KMS-11 (cell line): ENCODE measurements at regions not wholly inside any gene's neighbourhood (a gene's known extent, or its start where the extent isn't known, plus 50 kb on each side); places are given as distances from the start of the nearest gene placed in this dataset.
"Not testable (repeated sequence)": the region's sequence is repeated elsewhere in the genome, so short reads cannot be mapped to it uniquely, and the experiment has no call there.

Experiments
- H2AFZ ChIP-seq: fragments of 200-600 bp; sonication (generic); 2 replicates; pipeline ENCODE4 v1.6.1; 2016; ENCODE audit warnings: antibody characterized with exemption, mixed run types, low read depth
- H3K27ac ChIP-seq: fragments of 200-600 bp; sonication (generic); 2 replicates; pipeline ENCODE4 v1.6.1; 2016; ENCODE audit warnings: mild to moderate bottlenecking, mixed run types
- H3K27me3 ChIP-seq: fragments of 200-600 bp; sonication (generic); 2 replicates; pipeline ENCODE4 v1.6.1; 2017; ENCODE audit warnings: mild to moderate bottlenecking, low read depth, mixed run types, moderate library complexity; ENCODE audit not compliant: insufficient read depth
- H3K36me3 ChIP-seq: fragments of 200-600 bp; sonication (generic); 2 replicates; pipeline ENCODE4 v1.6.1; 2017; ENCODE audit warnings: mild to moderate bottlenecking, mixed run types; ENCODE audit not compliant: insufficient read depth
- H3K4me1 ChIP-seq: fragments of 200-600 bp; sonication (generic); 2 replicates; pipeline ENCODE4 v1.6.1; 2016; ENCODE audit warnings: mild to moderate bottlenecking, low read depth, mixed run types; ENCODE audit not compliant: poor library complexity, severe bottlenecking
- H3K4me2 ChIP-seq: fragments of 200-600 bp; sonication (generic); 2 replicates; pipeline ENCODE4 v1.7.0; 2016; ENCODE audit warnings: mild to moderate bottlenecking, mixed run types
- H3K4me3 ChIP-seq: fragments of 200-600 bp; sonication (generic); IDR thresholded peaks from 2 replicates; pipeline ENCODE4 v1.6.1; 2017; ENCODE audit warnings: low read depth, low read length, mixed read lengths; ENCODE audit not compliant: insufficient read depth
- H3K79me2 ChIP-seq: fragments of 200-600 bp; sonication (generic); 2 replicates; pipeline ENCODE4 v1.6.1; 2016; ENCODE audit warnings: low read depth, mixed run types; ENCODE audit not compliant: insufficient read depth
- H3K9ac ChIP-seq: fragments of 200-600 bp; sonication (generic); 2 replicates; pipeline ENCODE4 v1.6.1; 2016; ENCODE audit warnings: mild to moderate bottlenecking, mixed run types
- H4K20me1 ChIP-seq: fragments of 200-600 bp; sonication (generic); 2 replicates; pipeline ENCODE4 v1.6.1; 2016; ENCODE audit warnings: mild to moderate bottlenecking, mixed run types; ENCODE audit not compliant: insufficient read depth
- TF ChIP-seq, protein P1 (sequence below): fragments of 200-600 bp; sonication (generic); conservative IDR thresholded peaks from 2 replicates; pipeline ENCODE4 v1.6.1; 2017; ENCODE audit warnings: low read depth, mild to moderate bottlenecking, antibody characterized with exemption, low read length, moderate library complexity, mixed read lengths

DNA sequence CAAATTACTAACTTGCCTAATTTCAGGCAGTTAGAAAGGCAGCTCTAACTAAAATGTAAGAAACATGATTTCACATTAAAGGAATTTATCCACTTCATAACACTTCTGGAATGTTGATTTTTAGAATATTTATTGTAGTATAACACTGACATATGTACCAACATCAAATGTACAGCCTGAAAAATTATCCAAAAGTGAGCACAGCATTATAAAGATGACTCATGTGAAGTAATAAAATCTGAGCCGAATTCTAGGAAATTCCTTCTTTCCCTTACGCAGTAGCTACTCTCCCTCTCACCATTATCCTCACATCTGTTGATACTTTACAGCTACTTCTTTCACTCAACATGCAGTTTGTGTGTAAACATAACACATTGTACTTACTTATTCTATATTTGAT, 610.6 kb downstream of the ZWINT start:
- no peaks in the 10 kb centered on the region for H4K20me1 ChIP-seq
- H3K79me2 ChIP-seq = no peaks in the 10 kb centered on the region
- H3K4me2 ChIP-seq = no peak overlapping the region
- no peaks in the 10 kb centered on the region for H3K36me3 ChIP-seq
- H3K4me1 ChIP-seq = no peaks in the 10 kb centered on the region
- H3K27ac ChIP-seq = no peak overlapping the region
- H2AFZ ChIP-seq = no peak overlapping the region
- H3K9ac ChIP-seq = no peak overlapping the region
- TF ChIP-seq, protein P1, sequence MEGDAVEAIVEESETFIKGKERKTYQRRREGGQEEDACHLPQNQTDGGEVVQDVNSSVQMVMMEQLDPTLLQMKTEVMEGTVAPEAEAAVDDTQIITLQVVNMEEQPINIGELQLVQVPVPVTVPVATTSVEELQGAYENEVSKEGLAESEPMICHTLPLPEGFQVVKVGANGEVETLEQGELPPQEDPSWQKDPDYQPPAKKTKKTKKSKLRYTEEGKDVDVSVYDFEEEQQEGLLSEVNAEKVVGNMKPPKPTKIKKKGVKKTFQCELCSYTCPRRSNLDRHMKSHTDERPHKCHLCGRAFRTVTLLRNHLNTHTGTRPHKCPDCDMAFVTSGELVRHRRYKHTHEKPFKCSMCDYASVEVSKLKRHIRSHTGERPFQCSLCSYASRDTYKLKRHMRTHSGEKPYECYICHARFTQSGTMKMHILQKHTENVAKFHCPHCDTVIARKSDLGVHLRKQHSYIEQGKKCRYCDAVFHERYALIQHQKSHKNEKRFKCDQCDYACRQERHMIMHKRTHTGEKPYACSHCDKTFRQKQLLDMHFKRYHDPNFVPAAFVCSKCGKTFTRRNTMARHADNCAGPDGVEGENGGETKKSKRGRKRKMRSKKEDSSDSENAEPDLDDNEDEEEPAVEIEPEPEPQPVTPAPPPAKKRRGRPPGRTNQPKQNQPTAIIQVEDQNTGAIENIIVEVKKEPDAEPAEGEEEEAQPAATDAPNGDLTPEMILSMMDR = no peak
- no peak overlapping the region for H3K4me3 ChIP-seq
- H3K27me3 ChIP-seq = no peaks in the 10 kb centered on the region

DNA sequence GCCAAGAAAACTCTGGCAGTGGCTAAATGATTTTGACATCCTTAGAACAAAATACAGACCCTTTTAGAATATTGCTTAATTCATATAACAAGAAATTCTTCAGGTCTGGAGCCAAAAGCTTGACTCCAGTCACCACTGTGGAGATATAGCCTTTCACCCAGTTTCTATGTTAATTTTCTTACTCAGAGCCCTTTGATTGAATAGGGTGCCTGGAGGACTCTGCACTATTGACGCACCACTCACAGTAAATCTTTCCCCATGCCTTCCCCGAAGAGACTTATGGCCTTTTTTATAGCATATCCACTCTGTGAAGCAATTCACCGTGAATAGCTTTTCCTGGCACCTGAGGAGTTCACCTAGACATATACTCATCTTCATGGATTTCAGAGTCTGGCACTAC, 613.8 kb downstream of the ZWINT start:
- Histone ChIP-seq H4K20me1 (no peaks in the 10 kb centered on the region), H3K27me3 (no peaks in the 10 kb centered on the region), H3K4me3 (no peak overlapping the region), H2AFZ (no peak overlapping the region), H3K4me2 (no peak overlapping the region), H3K9ac (no peak overlapping the region), H3K79me2 (no peaks in the 10 kb centered on the region), H3K27ac (no peak overlapping the region), H3K36me3 (no peaks in the 10 kb centered on the region), H3K4me1 (no peaks in the 10 kb centered on the region)
- TF ChIP-seq, protein P1 = no peak

DNA sequence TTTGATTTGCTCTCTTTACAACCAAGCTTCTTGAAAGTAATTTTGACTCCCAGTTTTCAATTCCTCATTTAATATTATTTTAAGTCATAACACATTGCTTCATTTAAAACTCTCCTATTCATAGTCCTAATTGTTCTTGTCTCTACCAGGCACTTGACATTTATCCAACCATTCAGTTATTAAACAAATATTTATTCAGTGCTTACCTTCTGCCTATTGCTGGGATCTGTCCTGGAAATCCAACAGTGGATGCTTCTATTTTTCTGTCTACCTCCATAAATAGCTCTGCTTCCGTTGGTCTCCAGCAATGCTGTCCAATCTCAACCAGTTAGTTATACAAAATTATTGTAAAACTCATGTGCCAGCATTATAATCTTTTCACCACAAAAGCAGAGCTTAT, 615.1 kb downstream of the ZWINT start:
- no peaks in the 10 kb centered on the region for H3K36me3 ChIP-seq
- H2AFZ ChIP-seq = no peak overlapping the region
- H3K79me2 ChIP-seq = no peaks in the 10 kb centered on the region
- H3K4me3 ChIP-seq = no peak overlapping the region
- no peaks in the 10 kb centered on the region for H3K27me3 ChIP-seq
- no peak overlapping the region for H3K9ac ChIP-seq
- TF ChIP-seq, protein P1 = no peak
- H3K4me2 ChIP-seq = no peak overlapping the region
- H4K20me1 ChIP-seq = no peaks in the 10 kb centered on the region
- no peak overlapping the region for H3K27ac ChIP-seq
- H3K4me1 ChIP-seq = no peaks in the 10 kb centered on the region

DNA sequence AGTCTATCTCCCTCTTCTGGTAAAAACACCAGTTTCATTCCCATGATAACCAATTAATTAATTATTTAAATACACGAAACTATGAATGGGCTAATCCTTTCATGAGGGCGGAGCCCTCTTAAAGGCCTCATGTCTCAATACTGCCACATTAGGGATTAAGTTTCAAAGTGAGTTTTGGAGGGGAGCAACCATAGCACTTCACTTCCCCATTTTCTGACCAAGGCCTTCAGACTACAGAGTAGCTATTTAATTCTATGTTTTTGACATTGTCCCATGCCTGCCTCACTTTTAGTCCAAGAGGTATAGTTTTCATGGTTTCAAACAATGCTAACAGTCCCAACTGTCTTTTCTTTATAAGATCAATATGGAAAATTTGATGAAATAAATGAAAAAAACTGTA, 618.6 kb downstream of the ZWINT start:
- no peaks in the 10 kb centered on the region for H3K27me3 ChIP-seq
- H3K9ac ChIP-seq = no peak overlapping the region
- H2AFZ ChIP-seq = no peak overlapping the region
- H4K20me1 ChIP-seq = no peaks in the 10 kb centered on the region
- no peaks in the 10 kb centered on the region for H3K4me1 ChIP-seq
- no peak overlapping the region for H3K4me3 ChIP-seq
- H3K4me2 ChIP-seq = no peak overlapping the region
- H3K27ac ChIP-seq = no peak overlapping the region
- no peaks in the 10 kb centered on the region for H3K36me3 ChIP-seq
- H3K79me2 ChIP-seq = no peaks in the 10 kb centered on the region
- TF ChIP-seq, protein P1 = no peak

DNA sequence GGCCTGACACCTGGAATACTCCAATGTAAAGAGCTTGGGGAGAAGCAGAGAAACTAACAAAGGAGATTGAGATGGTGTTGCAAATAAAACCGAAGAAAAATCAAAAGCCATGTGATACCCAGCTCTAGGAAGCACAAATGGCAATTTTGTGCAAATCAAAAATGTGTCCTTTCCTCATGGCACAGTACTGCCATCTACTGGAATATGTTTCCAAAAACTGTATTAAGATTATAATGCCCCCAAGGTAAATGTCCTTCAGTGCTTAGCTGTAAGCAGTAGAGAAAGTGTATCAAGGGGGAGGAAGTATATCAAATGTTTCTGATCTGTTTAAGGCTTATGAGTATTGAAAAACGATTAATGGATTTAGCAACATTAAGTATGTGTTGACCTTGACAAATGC, 620.3 kb downstream of the ZWINT start:
- not testable (repeated sequence) for H3K4me3 ChIP-seq, H2AFZ ChIP-seq

More for the DNA sequence above, 620.3 kb downstream of the ZWINT start:
- not testable (repeated sequence) for H3K27me3 ChIP-seq, H3K9ac ChIP-seq, H3K79me2 ChIP-seq, H3K27ac ChIP-seq, H3K4me1 ChIP-seq, H4K20me1 ChIP-seq, H3K4me2 ChIP-seq, H3K36me3 ChIP-seq
- TF ChIP-seq, protein P1 = peak; percentile 44
